Chondrocyte (in vitro differentiated cells): ENCODE measurements at regions not wholly inside any gene's neighbourhood (a gene's known extent, or its start where the extent isn't known, plus 50 kb on each side); places are given as distances from the start of the nearest gene placed in this dataset.

ENCODE experiments used
- DNase-seq: peaks from one replicate; pipeline ENCODE4 v3.0.0; 2021; ENCODE audit warnings: mixed read lengths, low spot score
- H3K27ac Mint-ChIP-seq: one replicate; pipeline ENCODE4 v1.8.0; 2021; ENCODE audit warnings: mild to moderate bottlenecking, moderate library complexity, mixed read lengths; ENCODE audit not compliant: unreplicated experiment
- H3K27me3 Mint-ChIP-seq: 2 replicates; pipeline ENCODE4 v1.8.0; 2021; ENCODE audit warnings: low read depth, mixed read lengths
- H3K36me3 Mint-ChIP-seq: 2 replicates; pipeline ENCODE4 v1.8.0; 2021; ENCODE audit warnings: low read depth, mixed read lengths
- H3K4me1 Mint-ChIP-seq: 2 replicates; pipeline ENCODE4 v1.8.0; 2021; ENCODE audit warnings: low read depth, mild to moderate bottlenecking, mixed read lengths
- H3K4me3 Mint-ChIP-seq: one replicate; pipeline ENCODE4 v1.8.0; 2021; ENCODE audit warnings: mild to moderate bottlenecking, moderate library complexity, mixed read lengths; ENCODE audit not compliant: unreplicated experiment
- H3K9me3 Mint-ChIP-seq: 2 replicates; pipeline ENCODE4 v1.8.0; 2021; ENCODE audit warnings: low read depth, mixed read lengths
- CTCF ChIP-seq: fragments of 200-600 bp; sonication (generic); IDR thresholded peaks from 2 replicates; pipeline ENCODE4 v1.5.0; 2021; ENCODE audit warnings: antibody characterized with exemption, mild to moderate bottlenecking, moderate library complexity

- H3K27ac Mint-ChIP-seq, result peak overlapping the region; percentile 92
- DNase-seq, result no peak
- no peak overlapping the region for H3K4me3 Mint-ChIP-seq
- no peaks in the 10 kb centered on the region for H3K27me3 Mint-ChIP-seq
- peaks cover 5% of the 10 kb centered on the region for H3K9me3 Mint-ChIP-seq
- no peak for TF ChIP-seq CTCF
- H3K36me3 Mint-ChIP-seq, result no peaks in the 10 kb centered on the region
- peaks cover 54% of the 10 kb centered on the region for H3K4me1 Mint-ChIP-seq
Observed at GRCh38 chr2:37460896-37461229, 116.4 kb downstream of the QPCT start.

- Mint-ChIP-seq H3K4me1 (peaks cover 29% of the 10 kb centered on the region), H3K9me3 (peaks cover 5% of the 10 kb centered on the region), H3K27me3 (no peaks in the 10 kb centered on the region), H3K4me3 (no peak overlapping the region), H3K27ac (no peak overlapping the region), H3K36me3 (no peaks in the 10 kb centered on the region)
- TF ChIP-seq CTCF, result no peak
- DNase-seq, result no peak
Observed at GRCh38 chr2:37464067-37464466, 119.6 kb downstream of the QPCT start.

GRCh38 chr2:37466533-37467222, 122.2 kb downstream of the QPCT start:
- TF ChIP-seq CTCF, result no peak
- Mint-ChIP-seq H3K9me3 (peaks cover 2% of the 10 kb centered on the region), H3K27me3 (no peaks in the 10 kb centered on the region), H3K27ac (no peak overlapping the region), H3K36me3 (no peaks in the 10 kb centered on the region), H3K4me3 (no peak overlapping the region), H3K4me1 (peaks cover 20% of the 10 kb centered on the region)
- no peak for DNase-seq

GRCh38 chr2:37468170-37468569, 123.7 kb downstream of the QPCT start:
- Mint-ChIP-seq H3K9me3 (peaks cover 2% of the 10 kb centered on the region), H3K36me3 (no peaks in the 10 kb centered on the region), H3K4me1 (peaks cover 35% of the 10 kb centered on the region), H3K27me3 (no peaks in the 10 kb centered on the region), H3K4me3 (no peak overlapping the region), H3K27ac (no peak overlapping the region)
- no peak for TF ChIP-seq CTCF
- no peak for DNase-seq

GRCh38 chr2:37469126-37469525, 124.7 kb downstream of the QPCT start:
- no peak overlapping the region for H3K4me3 Mint-ChIP-seq
- TF ChIP-seq CTCF, result no peak
- H3K9me3 Mint-ChIP-seq, result peaks cover under 1% of the 10 kb centered on the region
- no peak for DNase-seq
- H3K36me3 Mint-ChIP-seq, result no peaks in the 10 kb centered on the region
- H3K4me1 Mint-ChIP-seq, result peaks cover 37% of the 10 kb centered on the region
- no peaks in the 10 kb centered on the region for H3K27me3 Mint-ChIP-seq
- H3K27ac Mint-ChIP-seq, result no peak overlapping the region
